ENCODE measurements at regions not wholly inside any gene's neighbourhood (a gene's known extent, or its start where the extent isn't known, plus 50 kb on each side); places are given as distances from the start of the nearest gene placed in this dataset.

DNA sequence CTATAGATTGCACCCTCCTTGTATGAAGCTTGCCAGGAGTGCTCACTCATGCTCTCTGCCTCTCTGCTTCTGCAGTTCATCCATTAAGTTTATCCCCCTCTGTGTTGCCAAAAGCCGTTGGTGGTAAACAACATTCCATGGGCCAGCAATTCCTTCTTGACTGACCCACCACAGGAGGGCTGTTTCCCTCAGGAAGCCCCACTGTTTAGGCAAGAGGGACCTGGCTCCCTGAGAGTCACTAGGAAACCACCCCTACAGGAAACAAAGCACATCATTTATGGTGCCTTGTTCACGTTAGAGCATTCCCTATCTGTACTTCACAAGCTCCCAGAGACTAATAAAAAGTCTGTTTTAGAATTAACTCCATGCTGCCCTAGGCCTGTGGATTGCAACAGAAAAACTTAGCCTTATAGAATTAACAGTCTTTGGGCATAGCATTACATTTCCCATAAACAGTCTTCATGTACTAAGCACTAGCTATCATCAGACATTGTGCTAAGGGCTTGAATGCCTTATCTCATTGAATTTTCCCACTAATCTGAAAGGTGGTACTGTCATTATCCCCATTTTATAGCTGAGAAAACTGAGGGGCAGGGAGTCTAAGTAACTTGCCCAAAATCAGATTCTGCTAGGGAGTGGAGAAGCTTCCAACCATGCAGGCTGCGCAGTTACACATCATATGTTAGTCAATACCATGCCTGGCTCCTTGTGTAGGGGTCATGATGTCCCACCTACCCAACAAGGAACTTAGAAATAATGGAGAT lies 149.9 kb downstream of the SHQ1 start:
- DNase-seq (ENCODE audit: extremely low read depth, low read depth), result no peak

- no peak for DNase-seq (ENCODE audit: extremely low read depth, low read depth)
Observed at GRCh38 chr3:72697717-72698116, 150.5 kb downstream of the SHQ1 start.

DNA sequence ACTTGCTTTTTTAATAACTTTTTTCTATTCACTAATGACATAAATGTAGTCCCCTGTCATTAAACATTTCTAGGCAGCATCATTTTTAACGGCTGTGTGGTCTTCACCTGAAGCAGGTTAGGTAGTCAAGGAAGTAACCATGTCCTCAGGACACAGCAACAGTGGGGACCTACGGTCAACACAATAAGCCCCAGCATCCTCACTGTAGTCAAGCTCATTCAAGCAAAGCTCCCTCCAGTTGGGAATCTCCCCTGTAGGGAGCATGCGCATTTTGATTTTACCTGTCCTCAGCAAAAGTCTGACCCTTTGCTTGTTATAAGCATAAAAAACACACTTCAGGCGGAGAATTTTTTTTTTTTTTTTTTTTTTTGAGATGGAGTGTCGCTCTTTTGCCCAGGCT lies 151.4 kb downstream of the SHQ1 start:
- DNase-seq (ENCODE audit: extremely low read depth, low read depth), result no peak

- no peak for DNase-seq (ENCODE audit: extremely low read depth, low read depth)
Observed at GRCh38 chr3:72694398-72694797, 153.8 kb downstream of the SHQ1 start.

- DNase-seq (ENCODE audit: extremely low read depth, low read depth), result no peak
Observed at GRCh38 chr3:72692990-72693389, 155.3 kb downstream of the SHQ1 start.

GRCh38 chr3:72690629-72691028 lies 157.6 kb downstream of the SHQ1 start:
- DNase-seq (ENCODE audit: extremely low read depth, low read depth), result no peak

GRCh38 chr3:72682936-72683452 lies 165.3 kb downstream of the SHQ1 start:
- DNase-seq (ENCODE audit: extremely low read depth, low read depth), result no peak

GRCh38 chr3:72681598-72681997 lies 166.6 kb downstream of the SHQ1 start:
- no peak for DNase-seq (ENCODE audit: extremely low read depth, low read depth)

DNA sequence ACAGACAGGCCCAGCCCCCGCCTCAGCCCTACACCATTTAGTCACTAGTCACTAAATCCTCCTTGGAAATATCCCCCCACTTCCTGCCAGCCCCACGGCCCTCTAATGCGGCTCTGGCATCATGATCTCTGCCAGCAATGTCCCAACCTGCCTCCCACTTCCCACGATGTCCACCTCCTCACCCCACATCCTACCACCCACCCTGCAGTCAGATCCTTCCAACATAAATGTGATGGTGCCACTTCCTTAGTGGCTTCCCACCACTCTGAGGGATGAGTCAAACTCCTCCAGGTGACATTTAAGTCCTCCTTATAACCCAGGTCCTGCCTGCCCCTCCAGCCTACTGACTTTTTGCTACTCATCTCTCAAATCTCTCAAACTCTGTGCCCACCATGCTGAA lies 167.5 kb downstream of the SHQ1 start:
- DNase-seq (ENCODE audit: extremely low read depth, low read depth), result no peak

- DNase-seq (ENCODE audit: extremely low read depth, low read depth), result no peak
Observed at GRCh38 chr3:72679540-72680198, 168.6 kb downstream of the SHQ1 start.

GRCh38 chr3:72678867-72679266 lies 169.4 kb downstream of the SHQ1 start:
- no peak for DNase-seq (ENCODE audit: extremely low read depth, low read depth)

- DNase-seq (ENCODE audit: extremely low read depth, low read depth), result no peak
Observed at GRCh38 chr3:72678380-72678779, 169.9 kb downstream of the SHQ1 start.

- no peak for DNase-seq (ENCODE audit: extremely low read depth, low read depth)
Observed at GRCh38 chr3:72675243-72675642, 173.0 kb downstream of the SHQ1 start.

- DNase-seq (ENCODE audit: extremely low read depth, low read depth), result no peak
Observed at GRCh38 chr3:72673011-72673771, 175.1 kb downstream of the SHQ1 start.

DNA sequence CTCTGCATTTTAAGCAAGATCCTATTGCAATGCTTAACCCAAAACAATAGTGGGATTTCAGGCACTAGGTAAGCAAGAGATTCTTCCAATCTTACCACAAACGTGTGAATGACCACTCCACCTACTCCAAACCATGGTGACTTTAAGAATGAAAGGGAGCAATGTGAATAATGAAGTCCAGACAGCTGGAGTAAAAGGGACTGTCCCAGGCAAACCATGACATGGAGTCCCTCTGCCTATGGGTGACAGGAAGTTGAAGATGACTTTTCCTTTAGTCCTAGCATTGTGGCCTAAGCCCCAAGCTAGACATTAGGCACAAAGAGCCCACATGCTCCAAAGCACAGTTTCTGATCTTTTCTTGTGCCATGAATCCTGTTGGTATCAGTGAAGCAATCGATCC lies 179.0 kb downstream of the SHQ1 start:
- DNase-seq (ENCODE audit: extremely low read depth, low read depth), result no peak

GRCh38 chr3:72666447-72666755 lies 181.8 kb downstream of the SHQ1 start:
- DNase-seq (ENCODE audit: extremely low read depth, low read depth), result no peak

DNA sequence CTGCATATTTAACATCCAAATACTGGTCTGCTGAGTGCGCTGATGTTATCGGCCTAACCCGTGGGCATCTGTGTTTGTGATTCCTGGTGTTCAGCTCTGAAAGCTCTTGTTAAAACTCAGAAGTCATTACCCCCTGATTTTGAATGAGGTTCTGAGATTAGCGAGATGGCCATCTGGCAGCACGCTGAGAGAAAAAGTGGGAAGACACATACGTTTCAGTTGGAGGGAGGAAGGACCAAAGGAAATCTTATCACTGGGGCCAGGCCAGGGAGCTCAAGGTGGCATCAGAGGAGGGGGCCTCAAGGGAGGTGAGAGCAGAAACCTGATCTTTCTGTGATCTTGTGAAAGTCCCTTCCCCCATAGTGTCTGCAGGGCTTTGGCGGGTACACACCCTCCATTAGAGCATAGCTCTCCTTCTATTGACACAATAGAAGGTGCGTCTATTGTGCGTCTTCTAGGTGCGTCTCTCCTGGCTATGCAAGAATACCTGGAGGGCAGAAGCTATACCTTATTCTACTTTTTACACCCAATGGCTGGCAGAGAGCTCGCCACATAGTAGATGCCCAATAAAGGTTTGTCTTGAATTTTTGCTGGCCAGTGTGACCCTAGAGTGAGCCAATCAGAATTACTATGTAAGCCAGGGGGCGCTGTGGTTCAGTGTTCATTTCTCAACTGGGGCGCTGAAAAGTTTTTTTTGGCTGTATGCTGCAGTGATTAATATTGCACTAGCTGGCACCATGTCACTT lies 182.4 kb downstream of the SHQ1 start:
- DNase-seq (ENCODE audit: extremely low read depth, low read depth), result peak; percentile 16

DNA sequence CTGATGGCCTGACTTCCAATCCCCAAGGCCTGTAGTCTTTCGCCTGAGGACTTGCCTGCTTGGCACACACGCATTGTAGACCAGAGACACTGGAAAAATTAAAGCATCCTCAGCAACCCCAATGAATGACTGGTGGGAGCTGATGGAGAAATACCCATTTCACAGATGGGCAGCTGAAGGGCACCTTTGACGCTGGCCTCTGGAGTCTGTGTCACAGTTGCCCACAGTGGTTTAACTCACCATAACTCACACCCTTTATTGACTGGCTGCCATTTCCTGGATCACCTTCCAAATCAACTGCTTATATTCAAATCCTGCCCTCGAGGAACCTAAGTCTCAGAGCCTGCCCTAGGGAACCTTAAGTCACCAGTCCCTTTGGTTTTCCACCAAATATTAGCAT lies 183.1 kb downstream of the SHQ1 start:
- no peak for DNase-seq (ENCODE audit: extremely low read depth, low read depth)

- no peak for DNase-seq (ENCODE audit: extremely low read depth, low read depth)
Observed at GRCh38 chr3:72664184-72664975, 183.9 kb downstream of the SHQ1 start.

GRCh38 chr3:72663429-72663828 lies 184.8 kb downstream of the SHQ1 start:
- DNase-seq (ENCODE audit: extremely low read depth, low read depth), result no peak

Measured in NCI-H460 (cell line).